Upper lobe of left lung (tissue), 4 donors: ENCODE measurements at regions not wholly inside any gene's neighbourhood (a gene's known extent, or its start where the extent isn't known, plus 50 kb on each side); places are given as distances from the start of the nearest gene placed in this dataset.

Experiments
- POLR2AphosphoS5 ChIP-seq, 2 donors: sonication (generic); formaldehyde crosslinking; IDR thresholded peaks; one replicate each; pipeline ENCODE4 v1.5.1; 2017; ENCODE audit warnings: antibody characterized with exemption in 2 of 2
- TF ChIP-seq, protein P1 (sequence below), 6 experiments: fragments of 450-650 bp in 4 of 6; fragments of 200-600 bp in 2 of 6; sonication (generic) in 2 of 6; IDR thresholded peaks; one replicate each; pipeline ENCODE4 v1.5.1; 2016 to 2019; ENCODE audit warnings: antibody characterized with exemption in 6 of 6

DNA sequence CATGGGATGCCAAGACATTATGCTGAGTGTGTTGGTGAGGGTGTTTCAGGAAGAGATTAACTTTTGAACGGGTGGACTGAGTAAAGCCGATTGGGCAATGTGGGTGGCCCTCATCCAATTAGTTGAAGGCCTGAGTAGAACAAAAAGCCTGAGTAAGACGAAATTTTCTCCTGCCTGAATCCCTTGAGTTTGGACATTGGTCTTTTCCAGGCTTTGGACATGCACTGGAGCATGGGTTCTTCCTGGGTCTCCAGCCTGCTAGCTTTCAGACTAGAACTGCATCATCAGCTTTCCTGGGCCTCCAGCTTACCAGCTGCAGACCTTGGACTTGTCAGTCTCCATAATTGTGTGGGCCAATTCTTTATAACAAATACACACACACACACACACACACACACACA, 63.6 kb downstream of the NIBAN1 start:
- TF ChIP-seq, protein P1, sequence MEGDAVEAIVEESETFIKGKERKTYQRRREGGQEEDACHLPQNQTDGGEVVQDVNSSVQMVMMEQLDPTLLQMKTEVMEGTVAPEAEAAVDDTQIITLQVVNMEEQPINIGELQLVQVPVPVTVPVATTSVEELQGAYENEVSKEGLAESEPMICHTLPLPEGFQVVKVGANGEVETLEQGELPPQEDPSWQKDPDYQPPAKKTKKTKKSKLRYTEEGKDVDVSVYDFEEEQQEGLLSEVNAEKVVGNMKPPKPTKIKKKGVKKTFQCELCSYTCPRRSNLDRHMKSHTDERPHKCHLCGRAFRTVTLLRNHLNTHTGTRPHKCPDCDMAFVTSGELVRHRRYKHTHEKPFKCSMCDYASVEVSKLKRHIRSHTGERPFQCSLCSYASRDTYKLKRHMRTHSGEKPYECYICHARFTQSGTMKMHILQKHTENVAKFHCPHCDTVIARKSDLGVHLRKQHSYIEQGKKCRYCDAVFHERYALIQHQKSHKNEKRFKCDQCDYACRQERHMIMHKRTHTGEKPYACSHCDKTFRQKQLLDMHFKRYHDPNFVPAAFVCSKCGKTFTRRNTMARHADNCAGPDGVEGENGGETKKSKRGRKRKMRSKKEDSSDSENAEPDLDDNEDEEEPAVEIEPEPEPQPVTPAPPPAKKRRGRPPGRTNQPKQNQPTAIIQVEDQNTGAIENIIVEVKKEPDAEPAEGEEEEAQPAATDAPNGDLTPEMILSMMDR (IDR thresholded peaks at IDR 0.05), result no peak
- TF ChIP-seq POLR2AphosphoS5 (IDR thresholded peaks at IDR 0.05), result no peak
